IMR-90 (cell line): ENCODE measurements at regions not wholly inside any gene's neighbourhood (a gene's known extent, or its start where the extent isn't known, plus 50 kb on each side); places are given as distances from the start of the nearest gene placed in this dataset.

ENCODE experiments used
- ATAC-seq: fragments of 200-7000 bp; cut with Tn5 transposase; 2 replicates; pipeline ENCODE4 v1.9.1; 2020; ENCODE audit warnings: low read depth, mild to moderate bottlenecking, moderate library complexity
- BruUV-seq: library from RNA; stranded (reverse); fragments of 400-500 nt; replicated peaks from 2 replicates; lab custom pipeline; 2021; lab: Mats Ljungman, UMichigan
- CTCF ChIA-PET: fragments of 300-600 bp; formaldehyde crosslinking; extraction: SDS; loops from one replicate; lab custom pipeline; 2021; ENCODE audit warnings: antibody characterized with exemption; lab: Yijun Ruan, JAX
- POLR2A ChIA-PET: fragments of 300-600 bp; sonication (Branson Sonifier 250); formaldehyde crosslinking; loops from one replicate; lab custom pipeline; 2022; ENCODE audit warnings: antibody characterized with exemption; ENCODE audit not compliant: unreplicated experiment; lab: Charles Lee
- DNase-seq: peaks from one replicate; pipeline ENCODE4 v3.0.0; 2013
- H2AFZ ChIP-seq: replicated peaks from 2 replicates; pipeline ENCODE3; 2013; ENCODE audit warnings: low read length, mild to moderate bottlenecking; ENCODE audit not compliant: poor library complexity
- H2AK5ac ChIP-seq: 2 replicates; pipeline ENCODE4 v1.6.1; 2013; ENCODE audit warnings: low read depth, low read length, inconsistent platforms
- H2AK9ac ChIP-seq: replicated peaks from 2 replicates; pipeline ENCODE3; 2013; ENCODE audit warnings: mild to moderate bottlenecking, low read depth, low read length, moderate library complexity; ENCODE audit not compliant: poor library complexity
- H2BK120ac ChIP-seq: 2 replicates; pipeline ENCODE4 v1.6.1; 2013; ENCODE audit warnings: low read depth, low read length, inconsistent platforms
- H2BK15ac ChIP-seq: 3 replicates; pipeline ENCODE4 v1.6.1; 2013; ENCODE audit warnings: low read depth, low read length, inconsistent platforms
- H2BK20ac ChIP-seq: 2 replicates; pipeline ENCODE4 v1.6.1; 2013; ENCODE audit warnings: low read depth, mild to moderate bottlenecking, inconsistent platforms, low read length, moderate library complexity
- H2BK5ac ChIP-seq: 2 replicates; pipeline ENCODE4 v1.6.1; 2013; ENCODE audit warnings: mild to moderate bottlenecking, low read depth, low read length, inconsistent platforms; ENCODE audit not compliant: poor library complexity, severe bottlenecking
- H3K14ac ChIP-seq: replicated peaks from 2 replicates; pipeline ENCODE4 v1.6.1; 2013; ENCODE audit warnings: low read depth, low read length, inconsistent platforms
- H3K18ac ChIP-seq: 2 replicates; pipeline ENCODE4 v1.6.1; 2013; ENCODE audit warnings: low read depth, low read length, control low read depth
- H3K23ac ChIP-seq: 2 replicates; pipeline ENCODE4 v1.6.1; 2013; ENCODE audit warnings: low read depth, low read length, inconsistent platforms
- H3K27ac ChIP-seq: 2 replicates; pipeline ENCODE4 v1.5.1; 2013; ENCODE audit warnings: mild to moderate bottlenecking, control low read depth, low read length; ENCODE audit not compliant: insufficient read depth
- H3K27me3 ChIP-seq: 2 replicates; pipeline ENCODE4 v1.6.1; 2013; ENCODE audit warnings: low read length; ENCODE audit not compliant: control insufficient read depth, insufficient read depth
- H3K36me3 ChIP-seq: 2 replicates; pipeline ENCODE4 v1.6.1; 2013; ENCODE audit warnings: low read length, mixed read lengths; ENCODE audit not compliant: control insufficient read depth, insufficient read depth
- H3K4ac ChIP-seq: 2 replicates; pipeline ENCODE4 v1.6.1; 2013; ENCODE audit warnings: low read depth, low read length, inconsistent platforms
- H3K4me1 ChIP-seq: 2 replicates; pipeline ENCODE4 v1.6.1; 2013; ENCODE audit warnings: low read length, mixed read lengths; ENCODE audit not compliant: control insufficient read depth, insufficient read depth
- H3K4me2 ChIP-seq: 2 replicates; pipeline ENCODE4 v1.6.1; 2013; ENCODE audit warnings: low read depth, mild to moderate bottlenecking, control low read depth, low read length, moderate library complexity
- H3K4me3 ChIP-seq: 2 replicates; pipeline ENCODE4 v1.5.1; 2013; ENCODE audit warnings: low read depth, mild to moderate bottlenecking, control low read depth, low read length, moderate library complexity; ENCODE audit not compliant: insufficient read depth
- H3K56ac ChIP-seq: 2 replicates; pipeline ENCODE4 v1.6.1; 2013; ENCODE audit warnings: low read length, inconsistent platforms; ENCODE audit not compliant: insufficient read depth; ENCODE audit errors: extremely low read depth
- H3K79me1 ChIP-seq, 2 experiments: 2 replicates each; pipeline ENCODE4 v1.6.1; 2013; ENCODE audit warnings: low read length in 2 of 2, inconsistent platforms in 1 of 2, low read depth in 1 of 2
- H3K9ac ChIP-seq: 2 replicates; pipeline ENCODE4 v1.6.1; 2013; ENCODE audit warnings: low read depth, low read length, control low read depth
- H3K9me1 ChIP-seq: 2 replicates; pipeline ENCODE4 v1.6.1; 2013; ENCODE audit warnings: low read length, inconsistent platforms; ENCODE audit not compliant: insufficient read depth
- H3K9me3 ChIP-seq: 2 replicates; pipeline ENCODE4 v1.6.1; 2013; ENCODE audit warnings: low read length; ENCODE audit not compliant: control insufficient read depth, insufficient read depth
- H4K20me1 ChIP-seq: 2 replicates; pipeline ENCODE4 v1.6.1; 2013; ENCODE audit warnings: low read length, inconsistent platforms; ENCODE audit not compliant: insufficient read depth
- H4K5ac ChIP-seq: 2 replicates; pipeline ENCODE4 v1.6.1; 2013; ENCODE audit warnings: mild to moderate bottlenecking, low read depth, low read length, control low read depth
- H4K8ac ChIP-seq, 2 experiments: 2 replicates each; pipeline ENCODE4 v1.6.1; 2013; ENCODE audit warnings: low read depth in 2 of 2, low read length in 2 of 2, control low read depth in 1 of 2, inconsistent platforms in 1 of 2
- H4K91ac ChIP-seq: 2 replicates; pipeline ENCODE4 v1.6.1; 2013; ENCODE audit warnings: low read depth, low read length, inconsistent platforms; ENCODE audit not compliant: insufficient read depth
- BHLHE40 ChIP-seq: fragments of 150-350 bp; IDR thresholded peaks from 2 replicates; pipeline ENCODE4 v1.6.1; 2016; ENCODE audit warnings: mild to moderate bottlenecking, low read depth, low read length
- CEBPB ChIP-seq: IDR thresholded peaks from 2 replicates; pipeline ENCODE4 v1.6.1; 2012; ENCODE audit warnings: low read depth, low read length, improper control_type of control experiment
- FOS ChIP-seq: fragments of 150-350 bp; IDR thresholded peaks from 2 replicates; pipeline ENCODE4 v1.6.1; 2016; ENCODE audit warnings: low read depth, low read length
- MAFK ChIP-seq: IDR thresholded peaks from 2 replicates; pipeline ENCODE4 v1.6.1; 2012; ENCODE audit warnings: low read depth, low read length, improper control_type of control experiment
- NFE2L2 ChIP-seq: fragments of 150-350 bp; IDR thresholded peaks from 2 replicates; pipeline ENCODE4 v1.6.1; 2016; ENCODE audit warnings: low read depth, mild to moderate bottlenecking, low read length
- RCOR1 ChIP-seq: IDR thresholded peaks from 2 replicates; pipeline ENCODE4 v1.6.1; 2012; ENCODE audit warnings: mild to moderate bottlenecking, low read length, improper control_type of control experiment; ENCODE audit not compliant: insufficient replicate concordance
- RFX5 ChIP-seq: IDR thresholded peaks from 2 replicates; pipeline ENCODE4 v1.8.0; 2012; ENCODE audit warnings: low read depth, mild to moderate bottlenecking, low read length, moderate library complexity
- WGBS, 2 experiments: methylation state at CpG; one replicate each; pipeline versions ENCODE4 v1.1.5 to v1.1.7; 2013; ENCODE audit warnings: missing lambda C conversion rate in 2 of 2; ENCODE audit not compliant: insufficient read length in 1 of 2; ENCODE audit errors: extremely low coverage in 2 of 2; 5-methylcytosine and 5-hydroxymethylcytosine counted together
- dilution Hi-C: fragments of 300-500 bp; cut with HindIII; formaldehyde crosslinking; loops from one replicate; pipeline ENCODE4 v1.14.3; 2018; ENCODE audit warnings: low sequenced_read_pairs; ENCODE audit not compliant: unreplicated experiment
- in situ Hi-C: fragments of 300-500 bp; cut with MboI; formaldehyde crosslinking; loops from 3 replicates; pipeline ENCODE4 v1.14.3; 2019; ENCODE audit warnings: low sequenced_read_pairs, inconsistent platforms, mixed read lengths
- intact Hi-C: fragments of 100-400 bp; cut with micrococcal nuclease; formaldehyde crosslinking; loops from 2 replicates; pipeline ENCODE4 v1.10.0; 2022

GRCh38 chr2:150047620-150048222 lies 439.7 kb downstream of the RND3 start:
- H3K4ac ChIP-seq = no peak overlapping the region
- no peaks in the 10 kb centered on the region for H3K79me1 ChIP-seq
- 100% methylated on average over 1 of the region's 2 CpGs; no CpG with 5 or more reads in 1 of the 2 experiments for WGBS, 2 experiments
- no peak overlapping the region for H3K23ac ChIP-seq
- H3K4me1 ChIP-seq = peaks cover 2% of the 10 kb centered on the region; the same call in 1 of the 2 replicates
- H3K4me3 ChIP-seq = no peak overlapping the region
- ATAC-seq (no peak), DNase-seq (no peak)
- ChIA-PET POLR2A (interaction anchor here (0.6 to 0.8 kb wide), 2 partner anchors 157 to 368 kb away, joined by 3 to 4 read pairs; no protein-coding TSS in a partner anchor), CTCF (interaction anchor here (1.0 kb wide), 1 partner anchor 11 kb away, joined by 3 read pairs; no protein-coding TSS in a partner anchor)
- no peaks in the 10 kb centered on the region for H3K27me3 ChIP-seq
- no peak overlapping the region for H3K56ac ChIP-seq
- peaks cover 3% of the 10 kb centered on the region; the same call in 1 of the 2 replicates for H3K9me1 ChIP-seq
- TF ChIP-seq FOS (no peak), CEBPB (no peak), BHLHE40 (no peak), MAFK (no peak), RCOR1 (no peak), NFE2L2 (no peak), RFX5 (no peak)
- H2BK20ac ChIP-seq = no peak overlapping the region
- no peak overlapping the region for H2AFZ ChIP-seq
- no peaks in the 10 kb centered on the region for H4K20me1 ChIP-seq
- BruUV-seq = no TSS peak
- in situ Hi-C loops = no loop called here
- no peaks in the 10 kb centered on the region for H3K36me3 ChIP-seq
- no peak overlapping the region for H2AK5ac ChIP-seq
- 0 out of 2 replicates have a peak overlapping the region, but pooled peaks have one; percentile 14 for H2BK120ac ChIP-seq
- H4K5ac ChIP-seq = no peak overlapping the region
- no peak overlapping the region for H2BK5ac ChIP-seq
- H3K18ac ChIP-seq = no peak overlapping the region
- H3K9ac ChIP-seq = no peak overlapping the region
- no peak overlapping the region for H4K91ac ChIP-seq
- H3K9me3 ChIP-seq = no peaks in the 10 kb centered on the region
- peak overlapping the region; percentile 60 for H3K14ac ChIP-seq
- dilution Hi-C loops = no loop called here
- no peak overlapping the region for H2BK15ac ChIP-seq
- H2AK9ac ChIP-seq = no peak overlapping the region
- no peak overlapping the region for H3K27ac ChIP-seq
- intact Hi-C loops = loop anchor here (10.0 kb wide), 1 partner anchor 417 kb away; no protein-coding TSS in a partner anchor
- H3K4me2 ChIP-seq = no peak overlapping the region
- no peak overlapping the region for H4K8ac ChIP-seq
